Lung (tissue), 11 donors: ENCODE measurements at regions not wholly inside any gene's neighbourhood (a gene's known extent, or its start where the extent isn't known, plus 50 kb on each side); places are given as distances from the start of the nearest gene placed in this dataset.

Experiments used
- ATAC-seq: fragments of 200-7000 bp; cut with Tn5 transposase; one replicate; pipeline ENCODE4 v1.9.1; 2020; ENCODE audit warnings: moderate number of reproducible peaks; ENCODE audit not compliant: insufficient read depth, low FRiP score
- DNase-seq, 3 donors: peaks; one replicate each; pipeline ENCODE4 v3.0.0-alpha.2; 2013 to 2017
- H3K27ac ChIP-seq, 2 donors: one replicate each; pipeline ENCODE4 v1.5.1; 2013; ENCODE audit warnings: mild to moderate bottlenecking in 2 of 2, moderate library complexity in 2 of 2, control low read depth in 1 of 2, inconsistent platforms in 1 of 2, low read depth in 1 of 2, low read length in 1 of 2
- H3K27me3 ChIP-seq, 3 donors: one replicate each; pipeline ENCODE4 v1.5.1; 2013; ENCODE audit warnings: low read length in 2 of 3; ENCODE audit not compliant: control insufficient read depth in 3 of 3, insufficient read depth in 3 of 3
- H3K36me3 ChIP-seq, 4 donors: one replicate each; pipeline ENCODE4 v1.5.1; 2013; ENCODE audit warnings: low read length in 4 of 4, mild to moderate bottlenecking in 1 of 4, moderate library complexity in 1 of 4; ENCODE audit not compliant: control insufficient read depth in 4 of 4, insufficient read depth in 4 of 4
- H3K4me1 ChIP-seq, 5 donors: one replicate each; pipeline ENCODE4 v1.5.1; 2013; ENCODE audit warnings: low read length in 5 of 5, mild to moderate bottlenecking in 2 of 5, moderate library complexity in 1 of 5; ENCODE audit not compliant: control insufficient read depth in 5 of 5, insufficient read depth in 5 of 5
- H3K4me3 ChIP-seq: one replicate; pipeline ENCODE4 v1.5.1; 2013; ENCODE audit warnings: mild to moderate bottlenecking, control low read depth, moderate library complexity
- H3K9ac ChIP-seq, 2 donors: one replicate each; pipeline ENCODE4 v1.5.1; 2013; ENCODE audit warnings: low read length in 2 of 2, control low read depth in 1 of 2; ENCODE audit not compliant: insufficient read depth in 1 of 2
- H3K9me3 ChIP-seq, 4 donors: one replicate each; pipeline ENCODE4 v1.5.1; 2013; ENCODE audit warnings: low read length in 3 of 4, mild to moderate bottlenecking in 1 of 4, moderate library complexity in 1 of 4; ENCODE audit not compliant: control insufficient read depth in 4 of 4, insufficient read depth in 3 of 4
- WGBS, 2 donors: extraction: QIAGEN DNeasy Blood & Tissue Kit; methylation state at CpG; one replicate each; pipeline ENCODE4 v1.1.7; 2013; 5-methylcytosine and 5-hydroxymethylcytosine counted together
- TF ChIP-seq, protein P1 (sequence below): IDR thresholded peaks from 2 replicates; pipeline ENCODE4 v1.5.1; 2012; ENCODE audit warnings: mild to moderate bottlenecking; ENCODE audit errors: control extremely low read depth, extremely low read depth
- donor health status: control.
- donor health status: control.
- donor health status: Bipolar disorder and iron deficiency.
- donor health status: healthy.
- donor health status: DM: yes; HTN: yes; CAD: no.

DNA sequence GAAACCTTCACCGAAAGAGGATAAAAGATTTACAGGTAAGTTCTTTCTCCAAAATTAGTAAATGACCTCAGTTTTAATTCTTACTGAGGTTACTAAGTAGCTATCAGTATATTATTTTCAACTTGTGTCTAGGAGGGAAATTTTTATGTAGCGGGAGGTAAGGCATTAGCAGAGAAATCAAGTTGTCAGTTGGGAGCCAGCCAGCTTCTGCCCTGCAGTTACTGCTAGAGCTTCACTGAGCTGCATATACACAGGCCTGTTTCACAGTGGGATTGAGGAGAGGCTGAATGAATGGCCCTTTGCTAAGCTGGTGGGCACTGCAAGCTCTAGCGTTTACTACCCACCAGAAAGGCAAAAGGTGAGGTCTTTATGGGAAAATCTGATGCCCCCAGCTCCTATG, 105.7 kb downstream of the ACAA2 start:
- Histone ChIP-seq H3K27me3 (no peaks in the 10 kb centered on the region), H3K4me3 (no peak overlapping the region), H3K9me3 (no peaks in the 10 kb centered on the region), H3K9ac (no peak overlapping the region), H3K4me1 (peaks cover 0 to 3% (median 0%) of the 10 kb centered on the region in 5 donors), H3K36me3 (no peaks in the 10 kb centered on the region), H3K27ac (no peak overlapping the region)
- 90 to 93% methylated on average over 3 of the region's 3 CpGs for WGBS, 2 donors
- TF ChIP-seq, protein P1, sequence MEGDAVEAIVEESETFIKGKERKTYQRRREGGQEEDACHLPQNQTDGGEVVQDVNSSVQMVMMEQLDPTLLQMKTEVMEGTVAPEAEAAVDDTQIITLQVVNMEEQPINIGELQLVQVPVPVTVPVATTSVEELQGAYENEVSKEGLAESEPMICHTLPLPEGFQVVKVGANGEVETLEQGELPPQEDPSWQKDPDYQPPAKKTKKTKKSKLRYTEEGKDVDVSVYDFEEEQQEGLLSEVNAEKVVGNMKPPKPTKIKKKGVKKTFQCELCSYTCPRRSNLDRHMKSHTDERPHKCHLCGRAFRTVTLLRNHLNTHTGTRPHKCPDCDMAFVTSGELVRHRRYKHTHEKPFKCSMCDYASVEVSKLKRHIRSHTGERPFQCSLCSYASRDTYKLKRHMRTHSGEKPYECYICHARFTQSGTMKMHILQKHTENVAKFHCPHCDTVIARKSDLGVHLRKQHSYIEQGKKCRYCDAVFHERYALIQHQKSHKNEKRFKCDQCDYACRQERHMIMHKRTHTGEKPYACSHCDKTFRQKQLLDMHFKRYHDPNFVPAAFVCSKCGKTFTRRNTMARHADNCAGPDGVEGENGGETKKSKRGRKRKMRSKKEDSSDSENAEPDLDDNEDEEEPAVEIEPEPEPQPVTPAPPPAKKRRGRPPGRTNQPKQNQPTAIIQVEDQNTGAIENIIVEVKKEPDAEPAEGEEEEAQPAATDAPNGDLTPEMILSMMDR = no peak
- ATAC-seq (no peak), DNase-seq (peak in 1 of 3 donors; percentile 36)

DNA sequence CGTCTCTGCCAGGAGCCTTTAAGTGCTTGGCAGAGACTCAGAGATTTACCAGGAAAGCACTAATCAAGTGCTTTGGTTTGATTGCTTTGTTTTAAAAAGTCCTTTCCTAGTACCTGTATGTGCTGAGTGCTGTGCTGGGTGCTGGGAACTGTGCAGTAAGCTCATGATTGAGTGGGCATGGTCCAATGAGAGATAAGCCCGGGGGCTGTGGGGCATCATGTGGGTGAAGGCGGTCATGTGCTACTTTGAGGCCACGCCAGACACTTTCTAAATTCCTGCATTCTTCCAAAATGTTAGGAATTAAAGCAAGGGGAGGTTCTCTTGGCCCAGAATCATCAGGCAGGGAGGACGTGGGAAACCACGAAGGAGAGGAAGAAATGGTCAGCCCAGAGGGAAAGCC, 109.0 kb downstream of the ACAA2 start:
- DNase-seq (no peak), ATAC-seq (peak; percentile 71)
- H3K27ac ChIP-seq = no peak overlapping the region
- no peak overlapping the region for H3K9ac ChIP-seq
- H3K9me3 ChIP-seq = no peaks in the 10 kb centered on the region
- peaks cover 0 to 3% (median 0%) of the 10 kb centered on the region in 5 donors for H3K4me1 ChIP-seq
- H3K36me3 ChIP-seq = no peaks in the 10 kb centered on the region
- 46 to 68% methylated on average over 6 of the region's 6 CpGs for WGBS, 2 donors
- no peak overlapping the region for H3K4me3 ChIP-seq
- TF ChIP-seq, protein P1 = no peak
- H3K27me3 ChIP-seq = no peaks in the 10 kb centered on the region

DNA sequence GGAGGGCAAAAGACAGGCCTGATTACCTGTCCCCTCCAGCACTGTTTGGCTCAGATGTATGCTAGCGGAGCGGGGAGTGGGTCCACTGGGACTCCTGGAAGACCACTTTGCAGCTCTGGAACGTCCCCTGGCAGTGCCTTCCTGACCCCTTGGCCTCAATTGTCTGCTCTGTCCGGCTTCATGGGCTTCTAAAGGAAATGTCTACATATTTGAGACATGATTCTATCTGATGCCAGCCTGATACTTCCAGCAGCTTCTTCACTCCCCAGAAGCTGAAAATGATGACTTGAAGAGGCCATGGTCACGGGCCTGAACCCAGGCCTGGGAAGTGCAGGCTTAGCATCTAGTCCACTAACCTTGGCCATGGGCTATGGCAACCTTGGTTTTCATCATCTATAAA, 112.1 kb downstream of the ACAA2 start:
- Histone ChIP-seq H3K4me1 (peaks cover 0 to 16% (median 6%) of the 10 kb centered on the region in 5 donors), H3K4me3 (no peak overlapping the region), H3K9me3 (no peaks in the 10 kb centered on the region), H3K9ac (no peak overlapping the region), H3K27ac (no peak overlapping the region), H3K27me3 (no peaks in the 10 kb centered on the region), H3K36me3 (no peaks in the 10 kb centered on the region)
- ATAC-seq (no peak), DNase-seq (no peak)
- TF ChIP-seq, protein P1 = no peak
- 83 to 86% methylated on average over 5 of the region's 5 CpGs for WGBS, 2 donors

DNA sequence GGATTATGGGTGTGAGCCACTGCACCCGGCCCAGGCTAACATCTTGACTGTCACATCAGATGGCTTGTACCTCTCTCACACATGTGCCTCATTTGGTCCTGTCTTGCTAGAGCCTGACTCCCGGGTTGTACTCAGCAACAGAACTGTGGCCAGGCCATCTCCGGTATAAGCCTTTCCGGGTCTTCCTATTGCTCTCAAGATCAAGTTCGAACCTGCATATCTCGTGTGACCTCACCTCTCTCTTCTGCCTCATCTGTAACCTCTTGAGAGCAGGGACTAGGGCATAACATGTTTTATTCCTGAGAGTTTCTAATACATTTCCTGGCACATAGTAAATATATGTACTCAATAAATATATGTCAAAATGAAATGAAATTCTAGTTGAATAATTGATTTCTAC, 114.0 kb downstream of the ACAA2 start:
- DNase-seq (no peak), ATAC-seq (no peak)
- no peak overlapping the region for H3K9ac ChIP-seq
- WGBS, 2 donors = 91 to 95% methylated on average over 6 of the region's 6 CpGs
- H3K9me3 ChIP-seq = no peaks in the 10 kb centered on the region
- TF ChIP-seq, protein P1 = no peak
- H3K27ac ChIP-seq = no peak overlapping the region
- H3K27me3 ChIP-seq = no peaks in the 10 kb centered on the region
- no peaks in the 10 kb centered on the region for H3K36me3 ChIP-seq
- H3K4me1 ChIP-seq = peaks cover 0 to 16% (median 6%) of the 10 kb centered on the region in 5 donors
- H3K4me3 ChIP-seq = no peak overlapping the region
